IMR-90 (cell line): ENCODE measurements at regions not wholly inside any gene's neighbourhood (a gene's known extent, or its start where the extent isn't known, plus 50 kb on each side); places are given as distances from the start of the nearest gene placed in this dataset.

Source experiments
- ATAC-seq: fragments of 200-7000 bp; cut with Tn5 transposase; 2 replicates; pipeline ENCODE4 v1.9.1; 2020; ENCODE audit warnings: low read depth, mild to moderate bottlenecking, moderate library complexity
- BruUV-seq: library from RNA; stranded (reverse); fragments of 400-500 nt; replicated peaks from 2 replicates; lab custom pipeline; 2021; lab: Mats Ljungman, UMichigan
- CTCF ChIA-PET: fragments of 300-600 bp; formaldehyde crosslinking; extraction: SDS; loops from one replicate; lab custom pipeline; 2021; ENCODE audit warnings: antibody characterized with exemption; lab: Yijun Ruan, JAX
- POLR2A ChIA-PET: fragments of 300-600 bp; sonication (Branson Sonifier 250); formaldehyde crosslinking; loops from one replicate; lab custom pipeline; 2022; ENCODE audit warnings: antibody characterized with exemption; ENCODE audit not compliant: unreplicated experiment; lab: Charles Lee
- DNase-seq: peaks from one replicate; pipeline ENCODE4 v3.0.0; 2013
- H2AFZ ChIP-seq: replicated peaks from 2 replicates; pipeline ENCODE3; 2013; ENCODE audit warnings: low read length, mild to moderate bottlenecking; ENCODE audit not compliant: poor library complexity
- H2AK5ac ChIP-seq: 2 replicates; pipeline ENCODE4 v1.6.1; 2013; ENCODE audit warnings: low read depth, low read length, inconsistent platforms
- H2AK9ac ChIP-seq: replicated peaks from 2 replicates; pipeline ENCODE3; 2013; ENCODE audit warnings: mild to moderate bottlenecking, low read depth, low read length, moderate library complexity; ENCODE audit not compliant: poor library complexity
- H2BK120ac ChIP-seq: 2 replicates; pipeline ENCODE4 v1.6.1; 2013; ENCODE audit warnings: low read depth, low read length, inconsistent platforms
- H2BK15ac ChIP-seq: 3 replicates; pipeline ENCODE4 v1.6.1; 2013; ENCODE audit warnings: low read depth, low read length, inconsistent platforms
- H2BK20ac ChIP-seq: 2 replicates; pipeline ENCODE4 v1.6.1; 2013; ENCODE audit warnings: low read depth, mild to moderate bottlenecking, inconsistent platforms, low read length, moderate library complexity
- H2BK5ac ChIP-seq: 2 replicates; pipeline ENCODE4 v1.6.1; 2013; ENCODE audit warnings: mild to moderate bottlenecking, low read depth, low read length, inconsistent platforms; ENCODE audit not compliant: poor library complexity, severe bottlenecking
- H3K14ac ChIP-seq: replicated peaks from 2 replicates; pipeline ENCODE4 v1.6.1; 2013; ENCODE audit warnings: low read depth, low read length, inconsistent platforms
- H3K18ac ChIP-seq: 2 replicates; pipeline ENCODE4 v1.6.1; 2013; ENCODE audit warnings: low read depth, low read length, control low read depth
- H3K23ac ChIP-seq: 2 replicates; pipeline ENCODE4 v1.6.1; 2013; ENCODE audit warnings: low read depth, low read length, inconsistent platforms
- H3K27ac ChIP-seq: 2 replicates; pipeline ENCODE4 v1.5.1; 2013; ENCODE audit warnings: mild to moderate bottlenecking, control low read depth, low read length; ENCODE audit not compliant: insufficient read depth
- H3K27me3 ChIP-seq: 2 replicates; pipeline ENCODE4 v1.6.1; 2013; ENCODE audit warnings: low read length; ENCODE audit not compliant: control insufficient read depth, insufficient read depth
- H3K36me3 ChIP-seq: 2 replicates; pipeline ENCODE4 v1.6.1; 2013; ENCODE audit warnings: low read length, mixed read lengths; ENCODE audit not compliant: control insufficient read depth, insufficient read depth
- H3K4ac ChIP-seq: 2 replicates; pipeline ENCODE4 v1.6.1; 2013; ENCODE audit warnings: low read depth, low read length, inconsistent platforms
- H3K4me1 ChIP-seq: 2 replicates; pipeline ENCODE4 v1.6.1; 2013; ENCODE audit warnings: low read length, mixed read lengths; ENCODE audit not compliant: control insufficient read depth, insufficient read depth
- H3K4me2 ChIP-seq: 2 replicates; pipeline ENCODE4 v1.6.1; 2013; ENCODE audit warnings: low read depth, mild to moderate bottlenecking, control low read depth, low read length, moderate library complexity
- H3K4me3 ChIP-seq: 2 replicates; pipeline ENCODE4 v1.5.1; 2013; ENCODE audit warnings: low read depth, mild to moderate bottlenecking, control low read depth, low read length, moderate library complexity; ENCODE audit not compliant: insufficient read depth
- H3K56ac ChIP-seq: 2 replicates; pipeline ENCODE4 v1.6.1; 2013; ENCODE audit warnings: low read length, inconsistent platforms; ENCODE audit not compliant: insufficient read depth; ENCODE audit errors: extremely low read depth
- H3K79me1 ChIP-seq, 2 experiments: 2 replicates each; pipeline ENCODE4 v1.6.1; 2013; ENCODE audit warnings: low read length in 2 of 2, inconsistent platforms in 1 of 2, low read depth in 1 of 2
- H3K9ac ChIP-seq: 2 replicates; pipeline ENCODE4 v1.6.1; 2013; ENCODE audit warnings: low read depth, low read length, control low read depth
- H3K9me1 ChIP-seq: 2 replicates; pipeline ENCODE4 v1.6.1; 2013; ENCODE audit warnings: low read length, inconsistent platforms; ENCODE audit not compliant: insufficient read depth
- H3K9me3 ChIP-seq: 2 replicates; pipeline ENCODE4 v1.6.1; 2013; ENCODE audit warnings: low read length; ENCODE audit not compliant: control insufficient read depth, insufficient read depth
- H4K20me1 ChIP-seq: 2 replicates; pipeline ENCODE4 v1.6.1; 2013; ENCODE audit warnings: low read length, inconsistent platforms; ENCODE audit not compliant: insufficient read depth
- H4K5ac ChIP-seq: 2 replicates; pipeline ENCODE4 v1.6.1; 2013; ENCODE audit warnings: mild to moderate bottlenecking, low read depth, low read length, control low read depth
- H4K8ac ChIP-seq, 2 experiments: 2 replicates each; pipeline ENCODE4 v1.6.1; 2013; ENCODE audit warnings: low read depth in 2 of 2, low read length in 2 of 2, control low read depth in 1 of 2, inconsistent platforms in 1 of 2
- H4K91ac ChIP-seq: 2 replicates; pipeline ENCODE4 v1.6.1; 2013; ENCODE audit warnings: low read depth, low read length, inconsistent platforms; ENCODE audit not compliant: insufficient read depth
- BHLHE40 ChIP-seq: fragments of 150-350 bp; IDR thresholded peaks from 2 replicates; pipeline ENCODE4 v1.6.1; 2016; ENCODE audit warnings: mild to moderate bottlenecking, low read depth, low read length
- CHD1 ChIP-seq: IDR thresholded peaks from 2 replicates; pipeline ENCODE4 v1.6.1; 2012; ENCODE audit warnings: low read depth, low read length, improper control_type of control experiment
- ELK1 ChIP-seq: fragments of 150-350 bp; IDR thresholded peaks from 2 replicates; pipeline ENCODE4 v1.6.1; 2016; ENCODE audit warnings: low read depth, mild to moderate bottlenecking, low read length, moderate library complexity, borderline replicate concordance
- MAFK ChIP-seq: IDR thresholded peaks from 2 replicates; pipeline ENCODE4 v1.6.1; 2012; ENCODE audit warnings: low read depth, low read length, improper control_type of control experiment
- RFX5 ChIP-seq: IDR thresholded peaks from 2 replicates; pipeline ENCODE4 v1.8.0; 2012; ENCODE audit warnings: low read depth, mild to moderate bottlenecking, low read length, moderate library complexity
- SMC3 ChIP-seq: fragments of 150-350 bp; IDR thresholded peaks from 2 replicates; pipeline ENCODE4 v1.6.1; 2016; ENCODE audit warnings: low read depth, mild to moderate bottlenecking, antibody characterized with exemption, low read length, moderate library complexity
- WGBS, 2 experiments: methylation state at CpG; one replicate each; pipeline versions ENCODE4 v1.1.5 to v1.1.7; 2013; ENCODE audit warnings: missing lambda C conversion rate in 2 of 2; ENCODE audit not compliant: insufficient read length in 1 of 2; ENCODE audit errors: extremely low coverage in 2 of 2; 5-methylcytosine and 5-hydroxymethylcytosine counted together
- dilution Hi-C: fragments of 300-500 bp; cut with HindIII; formaldehyde crosslinking; loops from one replicate; pipeline ENCODE4 v1.14.3; 2018; ENCODE audit warnings: low sequenced_read_pairs; ENCODE audit not compliant: unreplicated experiment
- in situ Hi-C: fragments of 300-500 bp; cut with MboI; formaldehyde crosslinking; loops from 3 replicates; pipeline ENCODE4 v1.14.3; 2019; ENCODE audit warnings: low sequenced_read_pairs, inconsistent platforms, mixed read lengths
- intact Hi-C: fragments of 100-400 bp; cut with micrococcal nuclease; formaldehyde crosslinking; loops from 2 replicates; pipeline ENCODE4 v1.10.0; 2022
- TF ChIP-seq, protein P1 (sequence below): fragments of 150-350 bp; IDR thresholded peaks from 2 replicates; pipeline ENCODE4 v1.6.1; 2017; ENCODE audit warnings: mild to moderate bottlenecking, antibody characterized with exemption, low read length, low read depth

- H2AFZ ChIP-seq = no peak overlapping the region
- H3K4ac ChIP-seq = no peak overlapping the region
- H4K8ac ChIP-seq = no peak overlapping the region
- H2BK15ac ChIP-seq = no peak overlapping the region
- no peak overlapping the region for H4K5ac ChIP-seq
- dilution Hi-C loops = no loop called here
- no peak overlapping the region for H2AK9ac ChIP-seq
- 83% methylated on average over 7 of the region's 13 CpGs; no CpG with 5 or more reads in 1 of the 2 experiments for WGBS, 2 experiments
- H3K14ac ChIP-seq = no peak overlapping the region
- H3K27ac ChIP-seq = no peak overlapping the region
- no peak overlapping the region for H3K56ac ChIP-seq
- in situ Hi-C loops = no loop called here
- no peaks in the 10 kb centered on the region for H3K9me1 ChIP-seq
- no peaks in the 10 kb centered on the region for H4K20me1 ChIP-seq
- H3K4me2 ChIP-seq = no peak overlapping the region
- no peaks in the 10 kb centered on the region for H3K36me3 ChIP-seq
- H2BK5ac ChIP-seq = no peak overlapping the region
- ChIA-PET POLR2A (no interaction called here), CTCF (no interaction called here)
- intact Hi-C loops = no loop called here
- no TSS peak for BruUV-seq
- no peak overlapping the region for H4K91ac ChIP-seq
- H3K9me3 ChIP-seq = no peaks in the 10 kb centered on the region; the same call in 1 of the 2 replicates
- ATAC-seq = no peak
- no peaks in the 10 kb centered on the region for H3K4me1 ChIP-seq
- H2AK5ac ChIP-seq = no peak overlapping the region
- TF ChIP-seq SMC3 = no peak
- no peak for TF ChIP-seq BHLHE40
- TF ChIP-seq CHD1 = no peak
- no peak for TF ChIP-seq ELK1
- TF ChIP-seq RFX5 = no peak
- TF ChIP-seq MAFK = no peak
- TF ChIP-seq, protein P1, sequence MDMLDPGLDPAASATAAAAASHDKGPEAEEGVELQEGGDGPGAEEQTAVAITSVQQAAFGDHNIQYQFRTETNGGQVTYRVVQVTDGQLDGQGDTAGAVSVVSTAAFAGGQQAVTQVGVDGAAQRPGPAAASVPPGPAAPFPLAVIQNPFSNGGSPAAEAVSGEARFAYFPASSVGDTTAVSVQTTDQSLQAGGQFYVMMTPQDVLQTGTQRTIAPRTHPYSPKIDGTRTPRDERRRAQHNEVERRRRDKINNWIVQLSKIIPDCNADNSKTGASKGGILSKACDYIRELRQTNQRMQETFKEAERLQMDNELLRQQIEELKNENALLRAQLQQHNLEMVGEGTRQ = no peak
- no peak overlapping the region for H2BK120ac ChIP-seq
- H3K23ac ChIP-seq = no peak overlapping the region
- no peak overlapping the region for H3K18ac ChIP-seq
- DNase-seq = no peak
- H3K4me3 ChIP-seq = no peak overlapping the region
- H2BK20ac ChIP-seq = no peak overlapping the region
- H3K79me1 ChIP-seq = no peaks in the 10 kb centered on the region
- H3K9ac ChIP-seq = no peak overlapping the region
- no peaks in the 10 kb centered on the region for H3K27me3 ChIP-seq
Observed at GRCh38 chr17:79469646-79470045, 141.2 kb downstream of the RBFOX3 start.
